Transverse colon (tissue), 4 donors: ENCODE measurements at regions not wholly inside any gene's neighbourhood (a gene's known extent, or its start where the extent isn't known, plus 50 kb on each side); places are given as distances from the start of the nearest gene placed in this dataset.

Experiments
- DNase-seq: peaks from one replicate; pipeline ENCODE4 v3.0.0-alpha.2; 2019
- H3K27ac ChIP-seq, 4 donors: fragments of 200-600 bp; sonication (generic); 2 replicates each; pipeline ENCODE4 v1.5.1; 2016 to 2018; ENCODE audit warnings: inconsistent platforms in 4 of 4
- H3K27me3 ChIP-seq: fragments of 200-600 bp; sonication (generic); 2 replicates; pipeline ENCODE4 v1.5.1; 2017; ENCODE audit warnings: inconsistent platforms
- H3K36me3 ChIP-seq, 4 donors: fragments of 200-600 bp; sonication (generic); 2 replicates each; pipeline ENCODE4 v1.5.1; 2017 to 2019; ENCODE audit warnings: inconsistent platforms in 4 of 4
- H3K4me1 ChIP-seq, 4 donors: fragments of 200-600 bp; sonication (generic); 2 replicates each; pipeline ENCODE4 v1.5.1; 2017 to 2020; ENCODE audit warnings: inconsistent platforms in 4 of 4
- H3K4me3 ChIP-seq, 4 donors: fragments of 200-600 bp; sonication (generic); 1 replicate in 1 of 4; 2 replicates in 3 of 4; pipeline versions ENCODE4 v1.5.1 to v1.6.1; 2017 to 2019; ENCODE audit warnings: inconsistent platforms in 4 of 4
- H3K9me3 ChIP-seq, 2 donors: fragments of 200-600 bp; sonication (generic); 2 replicates each; pipeline ENCODE4 v1.5.1; 2017 to 2019; ENCODE audit warnings: inconsistent platforms in 2 of 2
- CTCF ChIP-seq, 5 experiments: fragments of 200-600 bp in 3 of 5; fragments of 450-650 bp in 2 of 5; sonication (generic) in 3 of 5; IDR thresholded peaks; 1 replicate in 2 of 5; 2 replicates in 3 of 5; pipeline ENCODE4 v1.5.1; 2016 to 2017; ENCODE audit warnings: antibody characterized with exemption in 5 of 5, inconsistent platforms in 3 of 5, mild to moderate bottlenecking in 2 of 5, moderate library complexity in 1 of 5
- EP300 ChIP-seq: sonication (generic); formaldehyde crosslinking; IDR thresholded peaks from one replicate; pipeline ENCODE4 v1.6.1; 2017; ENCODE audit warnings: antibody characterized with exemption, low read depth
- POLR2A ChIP-seq: fragments of 450-650 bp; IDR thresholded peaks from one replicate; pipeline ENCODE4 v1.6.1; 2016; ENCODE audit warnings: antibody characterized with exemption, mild to moderate bottlenecking, moderate library complexity
- POLR2AphosphoS5 ChIP-seq, 3 donors: sonication (generic); formaldehyde crosslinking; IDR thresholded peaks; one replicate each; pipeline ENCODE4 v1.6.1; 2016; ENCODE audit warnings: antibody characterized with exemption in 3 of 3
- WGBS, 2 donors: methylation state at CpG; one replicate each; pipeline ENCODE4 v1.1.5; 2018; ENCODE audit warnings: low coverage in 1 of 2; 5-methylcytosine and 5-hydroxymethylcytosine counted together
- in situ Hi-C, 4 donors: fragments of 200-750 bp; cut with MboI; loops; one replicate each; pipeline versions ENCODE4 v1.15.0 to v1.15.1; 2017; ENCODE audit warnings: low sequenced_read_pairs in 3 of 4, low pct_ligation_motif_present in 1 of 4, low pct_unique_long_range_greater_than_20kb in 1 of 4
- intact Hi-C: fragments of 100-400 bp; cut with DNase I; formaldehyde crosslinking; loops from one replicate; pipeline ENCODE4 v1.15.1; 2023; ENCODE audit warnings: low total_unique reads

DNA sequence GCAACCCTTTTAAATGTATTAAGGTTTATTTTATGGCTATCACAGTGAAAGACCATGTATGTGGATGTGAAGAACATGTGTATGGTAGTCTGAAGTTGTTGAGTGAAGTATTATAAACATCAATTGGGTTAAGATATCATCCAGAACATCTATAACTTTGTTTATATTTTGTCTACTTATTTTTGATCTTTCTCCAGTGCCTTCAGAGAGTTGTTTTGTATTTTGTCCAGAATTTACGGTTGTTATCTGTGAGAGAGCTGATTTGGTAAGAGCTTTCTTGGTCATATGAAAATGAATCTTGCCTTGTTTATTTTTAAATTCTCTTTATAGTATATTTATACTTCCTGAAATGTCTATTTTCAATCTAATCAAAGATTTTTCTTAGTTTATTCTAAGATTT is 573.7 kb upstream of the POU3F3 start:
- H3K9me3 ChIP-seq = no peaks in the 10 kb centered on the region
- DNase-seq = no peak
- in situ Hi-C loops (no loop called here), intact Hi-C loops (no loop called here)
- no peaks in the 10 kb centered on the region for H3K36me3 ChIP-seq
- H3K4me1 ChIP-seq = no peaks in the 10 kb centered on the region
- WGBS, 2 donors = 78 to 83% methylated on average over 1 of the region's 1 CpG
- no peak overlapping the region for H3K4me3 ChIP-seq
- TF ChIP-seq CTCF (IDR thresholded peaks at IDR 0.05) (no peak), POLR2A (no peak), EP300 (no peak), POLR2AphosphoS5 (IDR thresholded peaks at IDR 0.05) (no peak)
- H3K27ac ChIP-seq = no peak overlapping the region
- H3K27me3 ChIP-seq = no peaks in the 10 kb centered on the region

GRCh38 chr2:104286841-104287240 is 567.1 kb upstream of the POU3F3 start:
- Histone ChIP-seq H3K4me3 (no peak overlapping the region), H3K4me1 (no peaks in the 10 kb centered on the region), H3K27ac (no peak overlapping the region), H3K36me3 (no peaks in the 10 kb centered on the region), H3K9me3 (no peaks in the 10 kb centered on the region), H3K27me3 (no peaks in the 10 kb centered on the region)
- intact Hi-C loops (no loop called here), in situ Hi-C loops (no loop called here)
- WGBS, 2 donors = 65% methylated on average over 3 of the region's 3 CpGs; no CpG with 5 or more reads in 1 of the 2 donors
- TF ChIP-seq POLR2AphosphoS5 (IDR thresholded peaks at IDR 0.05) (no peak), CTCF (IDR thresholded peaks at IDR 0.05) (no peak), POLR2A (no peak), EP300 (no peak)
- DNase-seq = no peak

- in situ Hi-C loops (no loop called here), intact Hi-C loops (no loop called here)
- Histone ChIP-seq H3K36me3 (no peaks in the 10 kb centered on the region), H3K4me3 (no peak overlapping the region), H3K27me3 (no peaks in the 10 kb centered on the region), H3K27ac (no peak overlapping the region), H3K9me3 (no peaks in the 10 kb centered on the region), H3K4me1 (no peaks in the 10 kb centered on the region)
- DNase-seq = no peak
- 63 to 71% methylated on average over 5 to 8 of the region's 8 CpGs for WGBS, 2 donors
- TF ChIP-seq CTCF (IDR thresholded peaks at IDR 0.05) = no peak
- TF ChIP-seq POLR2A = no peak
- TF ChIP-seq EP300 = no peak
- no peak for TF ChIP-seq POLR2AphosphoS5 (IDR thresholded peaks at IDR 0.05)
Measured at GRCh38 chr2:104289651-104290565, 564.0 kb upstream of the POU3F3 start.

DNA sequence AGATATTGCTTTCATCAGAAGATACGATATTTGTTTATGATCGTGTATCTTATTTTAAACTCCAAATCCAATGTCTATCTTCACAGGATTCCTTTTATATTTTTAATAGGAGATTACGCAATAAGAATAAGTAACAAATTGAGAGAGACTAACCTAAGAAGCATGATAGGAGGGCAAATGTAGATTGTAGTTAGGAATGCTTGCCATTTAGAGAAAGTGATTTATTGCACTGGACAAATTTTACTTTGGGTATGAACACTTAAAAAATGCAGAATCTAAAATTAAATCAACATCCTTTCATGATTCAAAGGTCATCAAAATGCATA is 563.4 kb upstream of the POU3F3 start:
- H3K36me3 ChIP-seq = no peaks in the 10 kb centered on the region
- 83 to 91% methylated on average over 3 of the region's 3 CpGs for WGBS, 2 donors
- H3K4me1 ChIP-seq = no peaks in the 10 kb centered on the region
- no peak overlapping the region for H3K27ac ChIP-seq
- no peak for DNase-seq
- no peak overlapping the region for H3K4me3 ChIP-seq
- no peaks in the 10 kb centered on the region for H3K9me3 ChIP-seq
- intact Hi-C loops (no loop called here), in situ Hi-C loops (no loop called here)
- H3K27me3 ChIP-seq = no peaks in the 10 kb centered on the region
- TF ChIP-seq CTCF (IDR thresholded peaks at IDR 0.05) (no peak), POLR2AphosphoS5 (IDR thresholded peaks at IDR 0.05) (no peak)
